ENCODE measurements at regions not wholly inside any gene's neighbourhood (a gene's known extent, or its start where the extent isn't known, plus 50 kb on each side); places are given as distances from the start of the nearest gene placed in this dataset.

DNA sequence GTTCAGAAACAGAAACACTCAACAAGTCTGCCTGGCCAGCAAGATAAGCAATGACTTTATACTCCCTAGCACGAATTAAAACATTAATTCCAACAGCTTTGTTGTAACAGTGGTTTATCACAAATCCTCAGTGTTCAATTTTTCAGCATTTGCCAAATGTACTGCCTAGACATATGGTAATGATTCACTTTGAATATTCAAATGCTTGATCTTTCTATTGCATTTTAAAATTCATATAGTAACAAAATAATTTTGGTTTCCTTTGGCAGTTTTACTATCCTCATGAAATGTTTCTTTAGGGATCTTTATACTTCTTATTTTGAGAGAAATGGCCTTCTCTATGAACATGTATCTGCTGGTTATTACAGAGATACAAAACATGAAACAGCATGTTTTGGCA, 851.8 kb upstream of the NXPH2 start:
- TF ChIP-seq, protein P1, sequence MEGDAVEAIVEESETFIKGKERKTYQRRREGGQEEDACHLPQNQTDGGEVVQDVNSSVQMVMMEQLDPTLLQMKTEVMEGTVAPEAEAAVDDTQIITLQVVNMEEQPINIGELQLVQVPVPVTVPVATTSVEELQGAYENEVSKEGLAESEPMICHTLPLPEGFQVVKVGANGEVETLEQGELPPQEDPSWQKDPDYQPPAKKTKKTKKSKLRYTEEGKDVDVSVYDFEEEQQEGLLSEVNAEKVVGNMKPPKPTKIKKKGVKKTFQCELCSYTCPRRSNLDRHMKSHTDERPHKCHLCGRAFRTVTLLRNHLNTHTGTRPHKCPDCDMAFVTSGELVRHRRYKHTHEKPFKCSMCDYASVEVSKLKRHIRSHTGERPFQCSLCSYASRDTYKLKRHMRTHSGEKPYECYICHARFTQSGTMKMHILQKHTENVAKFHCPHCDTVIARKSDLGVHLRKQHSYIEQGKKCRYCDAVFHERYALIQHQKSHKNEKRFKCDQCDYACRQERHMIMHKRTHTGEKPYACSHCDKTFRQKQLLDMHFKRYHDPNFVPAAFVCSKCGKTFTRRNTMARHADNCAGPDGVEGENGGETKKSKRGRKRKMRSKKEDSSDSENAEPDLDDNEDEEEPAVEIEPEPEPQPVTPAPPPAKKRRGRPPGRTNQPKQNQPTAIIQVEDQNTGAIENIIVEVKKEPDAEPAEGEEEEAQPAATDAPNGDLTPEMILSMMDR (IDR thresholded peaks at IDR 0.05; ENCODE audit: insufficient read depth, low read depth, low read length), result no peak
- no peaks in the 10 kb centered on the region for H3K27me3 ChIP-seq (ENCODE audit: control insufficient read depth, insufficient read depth, low read length)
- DNase-seq (ENCODE audit: low read depth), result no peak
- no peaks in the 10 kb centered on the region for H3K36me3 ChIP-seq (ENCODE audit: control insufficient read depth, insufficient read depth, low read length)
- ChIA-PET CTCF (no interaction called here), POLR2A (no interaction called here)
- no peak overlapping the region for H3K4me3 ChIP-seq (ENCODE audit: low read depth, low read length)

DNA sequence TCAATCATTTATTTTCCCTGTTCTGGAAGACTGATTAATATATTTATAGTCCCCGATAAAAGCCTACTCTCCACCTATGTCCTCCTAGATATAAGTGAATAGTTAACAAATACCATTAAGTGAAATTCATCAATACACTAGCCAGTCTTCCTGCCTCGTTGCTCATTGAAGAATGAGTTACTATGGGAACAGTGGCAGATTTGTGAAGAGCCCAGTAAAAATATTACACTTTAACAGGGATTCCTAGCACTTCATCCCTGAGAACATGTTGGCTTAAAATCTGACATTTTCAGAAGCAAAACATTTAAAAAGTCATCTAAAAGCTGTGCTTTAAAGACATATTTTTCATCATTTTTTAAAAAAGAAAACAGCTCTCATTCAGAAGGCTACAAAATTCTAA, 848.7 kb upstream of the NXPH2 start:
- no peak overlapping the region for H3K4me3 ChIP-seq (ENCODE audit: low read depth, low read length)
- no peak for DNase-seq (ENCODE audit: low read depth)
- no peaks in the 10 kb centered on the region for H3K27me3 ChIP-seq (ENCODE audit: control insufficient read depth, insufficient read depth, low read length)
- no peaks in the 10 kb centered on the region for H3K36me3 ChIP-seq (ENCODE audit: control insufficient read depth, insufficient read depth, low read length)
- TF ChIP-seq, protein P1 (IDR thresholded peaks at IDR 0.05; ENCODE audit: insufficient read depth, low read depth, low read length), result no peak
- CTCF ChIA-PET, result no interaction called here
- POLR2A ChIA-PET, result no interaction called here

DNA sequence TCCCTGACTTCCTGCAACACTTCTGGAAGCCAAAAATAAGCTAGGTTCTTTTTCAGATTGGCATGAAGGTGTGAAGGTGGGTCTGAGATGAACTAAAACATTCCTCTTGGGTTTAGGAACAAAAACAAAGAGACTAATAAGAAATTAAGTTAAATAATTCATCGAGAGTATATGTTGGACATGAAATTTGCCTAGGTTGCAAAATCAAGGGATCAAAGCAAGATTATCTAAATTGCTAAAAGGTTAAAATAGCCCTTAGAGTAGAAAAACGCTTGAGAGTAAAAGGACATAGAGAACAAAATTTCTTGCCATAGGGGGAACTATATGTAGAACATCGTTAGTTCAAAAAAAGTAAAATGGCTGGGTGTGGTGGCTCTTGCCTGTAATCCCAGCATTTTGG, 845.9 kb upstream of the NXPH2 start:
- Histone ChIP-seq H3K4me3 (ENCODE audit: low read depth, low read length) (no peak overlapping the region), H3K36me3 (ENCODE audit: control insufficient read depth, insufficient read depth, low read length) (no peaks in the 10 kb centered on the region), H3K27me3 (ENCODE audit: control insufficient read depth, insufficient read depth, low read length) (no peaks in the 10 kb centered on the region)
- no peak for DNase-seq (ENCODE audit: low read depth)
- ChIA-PET CTCF (no interaction called here), POLR2A (no interaction called here)
- TF ChIP-seq, protein P1 (IDR thresholded peaks at IDR 0.05; ENCODE audit: insufficient read depth, low read depth, low read length), result no peak

DNA sequence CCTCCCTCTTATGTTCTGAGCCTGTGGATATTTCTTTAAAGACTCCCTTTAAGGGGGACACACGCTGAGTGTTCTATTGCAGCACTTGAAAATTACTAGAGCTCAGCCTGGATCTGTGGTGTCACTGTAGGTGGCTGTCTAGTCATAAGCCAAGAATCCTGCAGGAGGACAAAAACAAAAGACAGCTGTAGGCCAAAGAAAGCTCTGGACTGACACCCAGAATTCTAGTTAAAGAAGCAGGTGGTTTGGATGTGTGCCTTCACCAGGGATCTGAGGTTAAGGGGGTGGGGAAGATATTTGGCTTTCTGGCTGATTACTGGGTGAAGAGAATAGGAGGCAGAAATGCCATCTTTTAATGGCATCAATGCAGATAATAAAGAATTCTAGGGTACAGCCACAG, 842.5 kb upstream of the NXPH2 start:
- ChIA-PET POLR2A (no interaction called here), CTCF (no interaction called here)
- no peak overlapping the region for H3K4me3 ChIP-seq (ENCODE audit: low read depth, low read length)
- H3K27me3 ChIP-seq (ENCODE audit: control insufficient read depth, insufficient read depth, low read length), result no peaks in the 10 kb centered on the region
- no peaks in the 10 kb centered on the region for H3K36me3 ChIP-seq (ENCODE audit: control insufficient read depth, insufficient read depth, low read length)
- TF ChIP-seq, protein P1 (IDR thresholded peaks at IDR 0.05; ENCODE audit: insufficient read depth, low read depth, low read length), result no peak
- DNase-seq (ENCODE audit: low read depth), result no peak

DNA sequence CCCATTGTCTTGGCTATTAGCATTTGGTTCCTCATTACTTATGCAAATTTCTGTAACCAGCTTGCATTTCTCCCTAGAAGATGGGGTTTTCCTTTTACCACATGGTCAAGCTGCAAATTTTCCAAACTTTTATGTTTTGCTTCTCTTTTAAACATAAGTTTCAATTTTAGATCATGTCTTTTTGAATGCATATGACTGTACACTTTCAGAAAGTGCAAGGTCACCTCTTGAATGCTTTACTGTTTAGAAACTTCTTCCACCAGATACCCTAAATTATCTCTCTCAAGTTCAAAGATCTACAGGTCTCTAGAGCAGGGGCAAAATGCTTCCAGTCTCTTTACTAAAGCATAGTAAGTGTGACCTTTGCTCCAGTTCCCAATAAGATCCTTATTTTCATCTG, 837.6 kb upstream of the NXPH2 start:
- POLR2A ChIA-PET, result no interaction called here

More for the DNA sequence above, 837.6 kb upstream of the NXPH2 start:
- CTCF ChIA-PET, result no interaction called here
- no peak for DNase-seq (ENCODE audit: low read depth)
- TF ChIP-seq, protein P1 (IDR thresholded peaks at IDR 0.05; ENCODE audit: insufficient read depth, low read depth, low read length), result no peak
- Histone ChIP-seq H3K4me3 (ENCODE audit: low read depth, low read length) (no peak overlapping the region), H3K36me3 (ENCODE audit: control insufficient read depth, insufficient read depth, low read length) (no peaks in the 10 kb centered on the region), H3K27me3 (ENCODE audit: control insufficient read depth, insufficient read depth, low read length) (no peaks in the 10 kb centered on the region)

Data from BJ (cell line).